SJCRH30 (cell line): ENCODE measurements at regions not wholly inside any gene's neighbourhood (a gene's known extent, or its start where the extent isn't known, plus 50 kb on each side); places are given as distances from the start of the nearest gene placed in this dataset.

Source experiments
- DNase-seq, 2 experiments: peaks; one replicate each; pipeline ENCODE4 v3.0.0-alpha.2; 2015 to 2020
- H3K27ac ChIP-seq: fragments of 250-450 bp; sonication (Bioruptor Pico); 2 replicates; pipeline ENCODE4 v1.5.1; 2020; ENCODE audit warnings: mild to moderate bottlenecking, moderate library complexity
- H3K27me3 ChIP-seq: fragments of 250-450 bp; sonication (Bioruptor Pico); 2 replicates; pipeline ENCODE4 v1.5.1; 2020; ENCODE audit warnings: mild to moderate bottlenecking, moderate library complexity
- H3K36me3 ChIP-seq: fragments of 250-450 bp; sonication (Bioruptor Pico); 2 replicates; pipeline ENCODE4 v1.5.1; 2020; ENCODE audit warnings: mild to moderate bottlenecking, moderate library complexity
- H3K4me1 ChIP-seq: fragments of 250-450 bp; sonication (Bioruptor Pico); 2 replicates; pipeline ENCODE4 v1.5.1; 2020; ENCODE audit warnings: mild to moderate bottlenecking, moderate library complexity
- H3K4me3 ChIP-seq: fragments of 250-450 bp; sonication (Bioruptor Pico); 2 replicates; pipeline ENCODE4 v1.5.1; 2020; ENCODE audit warnings: mild to moderate bottlenecking, moderate library complexity
- H3K9me3 ChIP-seq: fragments of 250-450 bp; sonication (Bioruptor Pico); replicated peaks from 2 replicates; pipeline ENCODE4 v1.5.1; 2020; ENCODE audit warnings: mild to moderate bottlenecking, moderate library complexity

GRCh38 chr1:103854279-103854678 is 104.6 kb downstream of the AMY1C start:
- Histone ChIP-seq H3K27ac (no peak overlapping the region), H3K36me3 (no peaks in the 10 kb centered on the region), H3K27me3 (no peaks in the 10 kb centered on the region), H3K9me3 (no peaks in the 10 kb centered on the region), H3K4me3 (no peak overlapping the region), H3K4me1 (no peaks in the 10 kb centered on the region)
- DNase-seq = no peak

DNA sequence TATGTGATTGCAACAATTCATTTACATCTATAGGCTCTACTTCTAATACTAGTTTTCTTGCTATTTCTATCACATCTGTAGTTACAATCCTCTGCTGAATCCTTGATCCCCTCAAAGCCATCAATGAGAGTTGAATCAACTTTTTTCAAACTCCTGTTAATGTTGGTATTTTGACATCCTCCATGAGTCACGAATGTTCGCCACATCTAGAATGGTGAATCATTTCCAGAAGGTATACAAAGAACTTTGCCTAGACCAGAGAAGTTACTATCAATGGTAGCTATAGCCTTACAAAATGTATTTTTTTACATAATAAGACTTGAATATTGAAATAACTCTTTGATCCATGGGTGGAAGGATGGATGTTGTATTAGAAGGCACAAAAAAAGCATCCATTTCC is 110.0 kb downstream of the AMY1C start:
- Histone ChIP-seq H3K27ac (no peak overlapping the region), H3K9me3 (no peaks in the 10 kb centered on the region), H3K4me3 (no peak overlapping the region), H3K27me3 (no peaks in the 10 kb centered on the region), H3K4me1 (no peaks in the 10 kb centered on the region), H3K36me3 (no peaks in the 10 kb centered on the region)
- DNase-seq = no peak

DNA sequence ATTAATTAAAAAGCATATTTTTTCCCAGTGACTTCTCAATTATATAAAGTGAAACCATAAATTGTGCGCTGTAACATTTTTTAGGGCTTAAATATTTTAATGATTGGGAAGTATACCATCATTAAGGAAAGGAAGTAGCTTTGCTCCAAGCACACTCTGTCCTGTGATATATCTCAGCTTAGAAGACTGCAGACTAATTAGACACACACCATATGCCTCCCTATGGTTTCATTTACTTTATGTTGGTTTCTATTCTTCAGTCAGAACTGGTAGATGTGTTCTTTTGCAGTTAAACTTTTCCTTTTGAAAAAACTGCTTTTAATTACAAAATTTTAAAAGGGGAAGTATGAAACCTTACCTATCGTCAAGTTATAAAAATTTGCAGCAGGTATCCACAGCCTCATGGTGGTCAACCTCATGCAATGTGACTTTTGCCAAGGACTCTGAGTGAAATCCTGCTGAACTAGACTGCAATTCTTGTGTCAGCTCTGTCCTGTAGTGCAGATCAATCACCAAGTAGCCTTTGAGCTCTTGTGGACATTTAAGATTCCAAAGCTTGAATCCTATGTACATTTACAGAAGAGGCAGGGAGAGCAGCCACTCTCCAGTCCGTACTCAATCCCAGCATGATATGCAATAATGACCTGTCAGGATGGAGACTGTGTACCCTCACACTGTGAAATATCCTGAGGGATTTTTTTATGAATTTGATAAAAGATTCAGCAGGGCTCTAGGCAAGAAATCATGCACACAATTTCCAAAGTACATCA is 149.1 kb downstream of the AMY1C start:
- no peaks in the 10 kb centered on the region for H3K4me1 ChIP-seq
- no peaks in the 10 kb centered on the region for H3K9me3 ChIP-seq

DNA sequence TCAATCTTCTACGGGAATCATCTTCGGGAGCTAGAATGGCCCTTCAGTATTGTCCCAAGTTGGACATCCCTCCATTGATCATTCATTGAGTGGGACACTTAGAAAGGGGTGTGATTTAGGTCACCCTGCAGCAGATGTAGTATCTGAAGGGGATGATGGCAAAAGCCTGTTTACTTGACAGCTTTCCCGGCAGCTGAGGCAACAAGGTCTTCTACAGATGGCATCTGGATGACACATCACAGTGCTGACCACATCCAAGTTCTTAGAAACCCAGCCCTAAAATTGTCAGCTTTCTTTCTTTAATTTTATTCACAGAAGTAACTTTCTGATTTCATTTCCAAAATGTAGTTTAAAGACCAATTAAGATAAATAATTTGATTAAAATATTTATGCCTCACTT is 150.3 kb downstream of the AMY1C start:
- no peak overlapping the region for H3K4me3 ChIP-seq
- H3K4me1 ChIP-seq = no peaks in the 10 kb centered on the region
- peak; percentile 3 to 13 for DNase-seq
- no peaks in the 10 kb centered on the region for H3K9me3 ChIP-seq
- no peaks in the 10 kb centered on the region for H3K27me3 ChIP-seq
- H3K36me3 ChIP-seq = no peaks in the 10 kb centered on the region
- no peak overlapping the region for H3K27ac ChIP-seq

More for the DNA sequence above, 149.1 kb downstream of the AMY1C start:
- no peak for DNase-seq
- no peaks in the 10 kb centered on the region for H3K27me3 ChIP-seq
- H3K27ac ChIP-seq = no peak overlapping the region
- H3K4me3 ChIP-seq = no peak overlapping the region
- H3K36me3 ChIP-seq = no peaks in the 10 kb centered on the region

DNA sequence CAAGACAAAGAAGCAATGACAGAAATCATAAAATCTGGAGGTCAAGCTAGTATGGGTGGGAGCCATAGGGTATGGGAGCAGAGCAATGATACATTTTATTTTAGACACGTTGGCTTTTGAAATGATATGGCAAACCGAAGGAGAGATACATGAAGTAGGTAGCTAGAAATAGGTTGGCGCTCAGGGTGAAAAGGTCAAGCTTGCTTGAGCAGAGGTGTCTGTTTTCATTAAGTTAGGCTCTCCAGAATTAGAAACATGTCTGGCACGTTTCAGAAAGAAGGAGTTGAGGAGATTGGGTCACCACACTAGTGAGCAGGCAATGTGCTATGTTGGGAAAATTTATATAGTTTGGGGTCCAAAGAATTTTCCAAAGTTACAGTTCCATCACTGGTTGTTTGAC is 151.4 kb downstream of the AMY1C start:
- no peak for DNase-seq
- Histone ChIP-seq H3K9me3 (no peaks in the 10 kb centered on the region), H3K4me1 (no peaks in the 10 kb centered on the region), H3K27ac (no peak overlapping the region), H3K27me3 (no peaks in the 10 kb centered on the region), H3K36me3 (no peaks in the 10 kb centered on the region), H3K4me3 (no peak overlapping the region)

GRCh38 chr1:103905363-103905762 is 155.7 kb downstream of the AMY1C start:
- Histone ChIP-seq H3K27me3 (no peaks in the 10 kb centered on the region), H3K4me3 (no peak overlapping the region), H3K4me1 (no peaks in the 10 kb centered on the region), H3K36me3 (no peaks in the 10 kb centered on the region), H3K9me3 (no peaks in the 10 kb centered on the region), H3K27ac (no peak overlapping the region)
- DNase-seq = no peak

DNA sequence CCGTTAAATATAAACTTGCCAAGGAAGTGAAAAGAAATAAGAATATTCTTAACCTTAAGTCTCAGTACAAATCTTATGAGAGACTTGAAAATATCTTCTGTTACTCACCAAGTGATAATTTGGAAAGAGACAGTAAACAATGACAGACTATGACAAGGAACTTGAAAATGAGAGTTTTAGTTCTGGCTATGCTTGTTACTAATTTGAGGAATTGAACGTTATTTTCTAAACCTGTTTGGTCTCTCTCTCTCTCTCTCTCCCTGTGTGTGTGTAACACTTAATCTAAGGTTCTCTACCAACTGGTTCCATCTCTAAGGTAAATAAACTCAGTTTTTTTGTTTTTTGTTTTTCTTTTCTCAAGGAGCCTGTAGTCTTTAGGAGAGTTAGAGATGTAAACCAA is 161.8 kb downstream of the AMY1C start:
- no peaks in the 10 kb centered on the region for H3K9me3 ChIP-seq
- H3K4me3 ChIP-seq = no peak overlapping the region
- DNase-seq = no peak
- H3K27ac ChIP-seq = no peak overlapping the region
- no peaks in the 10 kb centered on the region for H3K36me3 ChIP-seq
- H3K27me3 ChIP-seq = no peaks in the 10 kb centered on the region
- H3K4me1 ChIP-seq = no peaks in the 10 kb centered on the region

- Histone ChIP-seq H3K9me3 (no peaks in the 10 kb centered on the region), H3K27me3 (no peaks in the 10 kb centered on the region), H3K36me3 (no peaks in the 10 kb centered on the region)
Measured at GRCh38 chr1:103917795-103918194, 168.1 kb downstream of the AMY1C start.

DNA sequence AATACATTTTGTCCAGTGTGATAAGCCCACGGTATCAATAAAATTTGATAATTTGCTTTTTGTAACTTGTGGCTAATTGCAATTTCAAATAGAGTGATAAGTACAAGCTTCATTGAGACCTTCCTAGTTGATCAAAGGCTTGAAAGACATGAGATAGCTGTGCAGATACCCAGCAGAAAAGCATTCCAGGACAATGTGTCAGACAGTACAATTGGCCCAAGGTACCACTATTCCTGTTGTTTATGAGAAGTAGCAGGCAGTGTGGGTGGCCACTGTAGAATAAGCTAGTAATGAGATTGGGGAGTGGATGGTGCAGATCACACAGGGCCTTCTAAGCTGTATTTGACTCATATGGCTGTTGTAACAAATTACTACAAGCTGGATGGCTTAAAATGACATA is 182.2 kb downstream of the AMY1C start:
- no peak overlapping the region for H3K27ac ChIP-seq
- H3K9me3 ChIP-seq = no peaks in the 10 kb centered on the region
- H3K4me1 ChIP-seq = no peaks in the 10 kb centered on the region
- DNase-seq = no peak
- no peaks in the 10 kb centered on the region; the same call in 1 of the 2 replicates for H3K27me3 ChIP-seq
- H3K36me3 ChIP-seq = no peaks in the 10 kb centered on the region
- no peak overlapping the region for H3K4me3 ChIP-seq

More at GRCh38 chr1:103917795-103918194, 168.1 kb downstream of the AMY1C start:
- no peaks in the 10 kb centered on the region for H3K4me1 ChIP-seq
- H3K4me3 ChIP-seq = no peak overlapping the region
- no peak overlapping the region for H3K27ac ChIP-seq
- no peak for DNase-seq

DNA sequence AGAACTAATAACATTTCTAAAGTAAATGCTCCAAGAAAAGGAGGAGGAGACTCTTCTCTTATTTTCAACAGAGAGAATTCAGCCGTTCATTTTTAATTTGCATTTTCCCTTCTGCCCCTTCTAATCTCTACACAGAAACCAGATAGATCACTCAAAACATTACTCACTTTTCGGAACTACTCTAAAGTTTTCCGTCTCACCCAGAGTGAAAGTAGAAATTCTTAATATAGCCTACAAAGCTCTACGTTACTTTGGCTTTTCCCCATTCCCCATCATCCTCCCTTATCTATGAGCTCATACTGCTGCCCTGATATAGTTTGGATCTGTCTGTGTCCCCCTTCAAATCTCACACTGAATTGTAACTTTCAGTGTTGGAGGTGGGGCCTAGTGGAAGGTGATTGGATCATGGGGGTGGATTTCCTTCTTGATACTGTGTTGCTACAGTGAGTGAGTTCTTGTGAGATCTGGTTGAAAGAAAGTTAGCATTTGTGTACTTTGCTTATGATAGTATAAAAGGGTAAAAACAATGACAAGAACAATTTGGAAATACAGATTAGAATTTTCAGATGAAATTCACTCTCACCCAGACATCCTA is 188.2 kb downstream of the AMY1C start:
- Histone ChIP-seq H3K9me3 (no peaks in the 10 kb centered on the region), H3K4me3 (no peak overlapping the region), H3K27ac (no peak overlapping the region), H3K27me3 (no peaks in the 10 kb centered on the region; the same call in 1 of the 2 replicates), H3K36me3 (no peaks in the 10 kb centered on the region), H3K4me1 (no peaks in the 10 kb centered on the region)
- no peak for DNase-seq

DNA sequence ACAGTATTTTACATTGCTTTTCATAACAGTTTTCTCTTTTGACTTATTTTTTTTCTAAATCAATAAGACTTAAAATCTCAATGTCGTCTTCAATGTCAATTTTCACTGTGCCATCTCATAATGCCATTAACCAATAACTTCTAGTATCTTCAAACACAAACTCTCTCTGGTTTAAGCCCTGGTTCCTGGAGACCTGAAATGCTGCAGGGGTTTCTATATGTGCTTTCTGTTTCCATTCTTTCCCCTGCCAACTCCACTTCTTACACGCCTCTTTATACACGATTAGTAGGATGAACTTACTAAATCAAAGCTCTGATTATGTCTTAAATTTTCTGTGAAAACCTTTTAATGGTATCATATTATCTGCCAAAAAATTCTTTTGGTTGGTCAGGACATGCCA is 191.4 kb downstream of the AMY1C start:
- no peaks in the 10 kb centered on the region for H3K27me3 ChIP-seq
- H3K9me3 ChIP-seq = no peaks in the 10 kb centered on the region
- H3K4me1 ChIP-seq = no peaks in the 10 kb centered on the region
- no peak for DNase-seq
- H3K27ac ChIP-seq = no peak overlapping the region
- H3K36me3 ChIP-seq = no peaks in the 10 kb centered on the region
- no peak overlapping the region for H3K4me3 ChIP-seq

- Histone ChIP-seq H3K27me3 (no peaks in the 10 kb centered on the region), H3K9me3 (no peaks in the 10 kb centered on the region), H3K4me3 (no peak overlapping the region), H3K36me3 (no peaks in the 10 kb centered on the region), H3K4me1 (no peaks in the 10 kb centered on the region), H3K27ac (no peak overlapping the region)
- no peak for DNase-seq
Measured at GRCh38 chr1:103942029-103942428, 192.3 kb downstream of the AMY1C start.

DNA sequence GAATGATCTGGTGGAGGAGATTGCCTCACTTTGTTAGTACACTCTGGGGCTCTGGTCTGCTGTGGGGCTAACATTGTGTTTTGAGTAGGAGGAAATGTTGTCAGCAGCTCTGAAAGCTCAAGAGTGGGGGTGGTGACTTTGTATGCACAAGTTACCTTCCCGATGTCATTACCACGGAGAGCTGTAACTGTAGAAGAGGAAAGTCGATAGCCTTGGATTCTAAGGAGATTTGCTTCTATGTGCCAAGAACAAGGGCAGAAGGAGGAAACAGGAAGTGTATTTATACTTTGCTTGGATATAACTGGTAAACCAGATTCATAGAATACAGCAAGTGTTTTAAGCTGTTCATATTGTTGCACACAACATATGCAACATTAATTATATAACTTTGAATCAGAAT is 196.1 kb downstream of the AMY1C start:
- Histone ChIP-seq H3K4me3 (no peak overlapping the region), H3K9me3 (no peaks in the 10 kb centered on the region), H3K4me1 (no peaks in the 10 kb centered on the region), H3K27me3 (no peaks in the 10 kb centered on the region), H3K36me3 (no peaks in the 10 kb centered on the region), H3K27ac (no peak overlapping the region)
- DNase-seq = no peak

GRCh38 chr1:103948526-103948925 is 198.8 kb downstream of the AMY1C start:
- no peak overlapping the region for H3K27ac ChIP-seq
- no peaks in the 10 kb centered on the region for H3K4me1 ChIP-seq
- H3K4me3 ChIP-seq = no peak overlapping the region
- no peaks in the 10 kb centered on the region for H3K27me3 ChIP-seq
- H3K9me3 ChIP-seq = no peaks in the 10 kb centered on the region
- peak in 1 of 2 experiments; percentile 22 for DNase-seq
- H3K36me3 ChIP-seq = no peaks in the 10 kb centered on the region

DNA sequence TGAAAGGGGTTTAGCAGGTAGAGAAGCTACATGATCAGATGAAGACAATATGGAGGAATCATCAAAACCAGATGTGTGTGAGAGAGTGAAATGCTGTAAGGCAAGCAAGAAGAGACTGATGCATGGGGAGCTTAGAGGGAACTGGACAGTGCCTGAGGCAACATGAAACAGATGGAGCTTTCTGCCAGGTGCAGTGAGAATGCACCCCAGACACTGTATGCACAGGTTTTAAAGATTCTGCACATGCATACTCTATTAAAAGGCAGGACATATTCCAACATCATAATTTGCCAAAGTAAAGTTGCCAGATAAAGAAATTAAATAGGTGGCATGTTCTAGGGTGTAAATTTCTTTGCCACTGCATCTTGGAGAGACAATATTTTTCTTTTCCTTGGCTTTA is 200.1 kb downstream of the AMY1C start:
- Histone ChIP-seq H3K27ac (no peak overlapping the region), H3K27me3 (no peaks in the 10 kb centered on the region), H3K36me3 (no peaks in the 10 kb centered on the region), H3K4me3 (no peak overlapping the region), H3K9me3 (no peaks in the 10 kb centered on the region), H3K4me1 (no peaks in the 10 kb centered on the region)
- DNase-seq = peak in 1 of 2 experiments; percentile 20

- DNase-seq = no peak
- Histone ChIP-seq H3K36me3 (no peaks in the 10 kb centered on the region), H3K9me3 (no peaks in the 10 kb centered on the region), H3K4me1 (no peaks in the 10 kb centered on the region), H3K27ac (no peak overlapping the region), H3K27me3 (no peaks in the 10 kb centered on the region), H3K4me3 (no peak overlapping the region)
Measured at GRCh38 chr1:103953386-103953785, 203.7 kb downstream of the AMY1C start.
